ENCODE measurements at regions not wholly inside any gene's neighbourhood (a gene's known extent, or its start where the extent isn't known, plus 50 kb on each side); places are given as distances from the start of the nearest gene placed in this dataset.

- H3K9me1 ChIP-seq (ENCODE audit: insufficient read depth, low read length) = no peaks in the 10 kb centered on the region
- H3K4me2 ChIP-seq (ENCODE audit: low read depth, low read length) = no peak overlapping the region
- H4K8ac ChIP-seq (ENCODE audit: low read depth in 2 of 2, low read length in 2 of 2) = no peak overlapping the region
- BruUV-seq (replicated peaks) = no TSS peak
- ChIA-PET CTCF (interaction anchor here (0.6 to 0.9 kb wide), 2 partner anchors 10 to 50 kb away, joined by 3 to 4 read pairs; no protein-coding TSS in a partner anchor), POLR2A (ENCODE audit: unreplicated experiment) (no interaction called here)
- H3K27ac ChIP-seq (ENCODE audit: insufficient read depth, low read length) = no peak overlapping the region
- no peak overlapping the region for H3K18ac ChIP-seq (ENCODE audit: low read depth, low read length)
- 38% methylated on average over 6 of the region's 7 CpGs; no CpG with 5 or more reads in 1 of the 2 experiments for WGBS, 2 experiments (ENCODE audit: extremely low coverage in 2 of 2, insufficient read length in 1 of 2)
- no peaks in the 10 kb centered on the region for H3K9me3 ChIP-seq (ENCODE audit: control insufficient read depth, insufficient read depth, low read length)
- H3K36me3 ChIP-seq (ENCODE audit: control insufficient read depth, insufficient read depth, low read length) = no peaks in the 10 kb centered on the region
- no peak overlapping the region for H3K23ac ChIP-seq (ENCODE audit: low read depth, low read length)
- intact Hi-C loops (cut with micrococcal nuclease) (loop anchor here (10.0 kb wide), 1 partner anchor 468 kb away; the partner anchor contains the start of gene PLXNA1), in situ Hi-C loops (cut with MboI; ENCODE audit: low sequenced_read_pairs) (loop anchor here (10.0 kb wide), 2 partner anchors 698 to 928 kb away; partner anchors contain the start of gene CHST13), dilution Hi-C loops (cut with HindIII; ENCODE audit: low sequenced_read_pairs, unreplicated experiment) (no loop called here)
- ATAC-seq (ENCODE audit: low read depth) (no peak), DNase-seq (no peak)
- no peak overlapping the region for H3K4ac ChIP-seq (ENCODE audit: low read depth, low read length)
- no peak for TF ChIP-seq BHLHE40 (IDR thresholded peaks at IDR 0.05; ENCODE audit: low read depth, low read length)
- no peak for TF ChIP-seq SMC3 (IDR thresholded peaks at IDR 0.05; ENCODE audit: low read depth, low read length)
- no peak for TF ChIP-seq CEBPB (IDR thresholded peaks at IDR 0.05; ENCODE audit: low read depth, low read length)
- no peak for TF ChIP-seq MAZ (IDR thresholded peaks at IDR 0.05; ENCODE audit: borderline replicate concordance, low read depth, low read length)
- TF ChIP-seq ELK1 (IDR thresholded peaks at IDR 0.05; ENCODE audit: borderline replicate concordance, low read depth, low read length) = no peak
- no peak for TF ChIP-seq USF2 (IDR thresholded peaks at IDR 0.05; ENCODE audit: low read depth, low read length)
- TF ChIP-seq POLR2A (IDR thresholded peaks at IDR 0.05; ENCODE audit: low read depth, low read length) = no peak
- TF ChIP-seq RAD21 (IDR thresholded peaks at IDR 0.05; ENCODE audit: low read length) = no peak
- TF ChIP-seq CHD1 (IDR thresholded peaks at IDR 0.05; ENCODE audit: low read depth, low read length) = no peak
- no peak for TF ChIP-seq CTCF (conservative IDR thresholded peaks at IDR 0.05; ENCODE audit: low read depth, low read length)
- TF ChIP-seq RCOR1 (IDR thresholded peaks at IDR 0.05; ENCODE audit: insufficient replicate concordance, low read length) = no peak
- TF ChIP-seq RFX5 (IDR thresholded peaks at IDR 0.05; ENCODE audit: low read depth, low read length) = no peak
- TF ChIP-seq MXI1 (IDR thresholded peaks at IDR 0.05; ENCODE audit: borderline replicate concordance, low read depth, low read length) = no peak
- TF ChIP-seq FOS (IDR thresholded peaks at IDR 0.05; ENCODE audit: low read depth, low read length) = no peak
- no peak for TF ChIP-seq NFE2L2 (IDR thresholded peaks at IDR 0.05; ENCODE audit: low read depth, low read length)
- TF ChIP-seq MAFK (IDR thresholded peaks at IDR 0.05; ENCODE audit: low read depth, low read length) = no peak
- H3K27me3 ChIP-seq (ENCODE audit: control insufficient read depth, insufficient read depth, low read length) = peaks cover 31% of the 10 kb centered on the region
- no peak overlapping the region for H3K9ac ChIP-seq (ENCODE audit: low read depth, low read length)
- no peaks in the 10 kb centered on the region for H3K79me1 ChIP-seq (ENCODE audit: low read depth in 1 of 2, low read length in 2 of 2)
- H3K4me3 ChIP-seq (ENCODE audit: insufficient read depth, low read depth, low read length) = no peak overlapping the region
- H2BK120ac ChIP-seq (ENCODE audit: low read depth, low read length) = no peak overlapping the region
- no peak overlapping the region for H2BK20ac ChIP-seq (ENCODE audit: low read depth, low read length)
- H3K4me1 ChIP-seq (ENCODE audit: control insufficient read depth, insufficient read depth, low read length) = no peaks in the 10 kb centered on the region
- no peak overlapping the region for H2AK5ac ChIP-seq (ENCODE audit: low read depth, low read length)
- no peak overlapping the region for H4K5ac ChIP-seq (ENCODE audit: low read depth, low read length)
- no peak overlapping the region for H2AFZ ChIP-seq (replicated peaks; ENCODE audit: low read length, poor library complexity)
- H3K56ac ChIP-seq (ENCODE audit: extremely low read depth, insufficient read depth, low read length) = no peak overlapping the region
- H4K20me1 ChIP-seq (ENCODE audit: insufficient read depth, low read length) = no peaks in the 10 kb centered on the region
- H4K91ac ChIP-seq (ENCODE audit: insufficient read depth, low read depth, low read length) = no peak overlapping the region
- no peak overlapping the region for H3K14ac ChIP-seq (replicated peaks; ENCODE audit: low read depth, low read length)
- H2AK9ac ChIP-seq (replicated peaks; ENCODE audit: low read depth, low read length, poor library complexity) = no peak overlapping the region
- no peak overlapping the region for H2BK15ac ChIP-seq (ENCODE audit: low read depth, low read length)
- H2BK5ac ChIP-seq (ENCODE audit: low read depth, low read length, poor library complexity, severe bottlenecking) = no peak overlapping the region
Observed at GRCh38 chr3:127452321-127452821, 138.2 kb downstream of the TPRA1 start.

Measured in IMR-90 (cell line).